ENCODE measurements at regions not wholly inside any gene's neighbourhood (a gene's known extent, or its start where the extent isn't known, plus 50 kb on each side); places are given as distances from the start of the nearest gene placed in this dataset.

DNA sequence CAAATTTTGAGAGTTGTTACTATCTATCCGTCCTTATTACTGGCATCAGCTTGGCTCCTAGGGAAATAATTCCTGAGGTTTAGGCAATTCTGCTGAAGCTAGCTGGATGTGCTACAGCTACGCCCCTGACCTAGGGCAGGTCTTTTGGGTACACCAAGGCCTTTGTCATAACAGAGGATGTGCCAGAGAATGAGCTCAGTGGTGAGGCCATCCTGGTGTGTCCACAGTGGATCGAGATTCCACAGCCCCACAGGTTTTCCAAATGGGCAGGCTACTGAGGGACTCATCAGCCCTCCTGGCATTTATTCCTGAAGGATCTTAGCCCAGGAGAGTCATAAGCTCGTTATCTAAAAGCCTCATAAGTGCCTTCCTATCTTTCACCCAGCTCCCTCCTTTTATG, 475.2 kb upstream of the USP24 start:
- TF ChIP-seq GABPA (IDR thresholded peaks at IDR 0.05; ENCODE audit: low read depth) (no peak), POLR2A (IDR thresholded peaks at IDR 0.05; ENCODE audit: low read depth, low read length) (no peak), FOXK2 (IDR thresholded peaks at IDR 0.05) (no peak), ZNF274 (IDR thresholded peaks at IDR 0.05; ENCODE audit: insufficient read depth, insufficient read length) (no peak)
- TF ChIP-seq, protein P1, sequence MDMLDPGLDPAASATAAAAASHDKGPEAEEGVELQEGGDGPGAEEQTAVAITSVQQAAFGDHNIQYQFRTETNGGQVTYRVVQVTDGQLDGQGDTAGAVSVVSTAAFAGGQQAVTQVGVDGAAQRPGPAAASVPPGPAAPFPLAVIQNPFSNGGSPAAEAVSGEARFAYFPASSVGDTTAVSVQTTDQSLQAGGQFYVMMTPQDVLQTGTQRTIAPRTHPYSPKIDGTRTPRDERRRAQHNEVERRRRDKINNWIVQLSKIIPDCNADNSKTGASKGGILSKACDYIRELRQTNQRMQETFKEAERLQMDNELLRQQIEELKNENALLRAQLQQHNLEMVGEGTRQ (IDR thresholded peaks at IDR 0.05; ENCODE audit: borderline replicate concordance, low read depth, low read length), result no peak
